ENCODE measurements at regions not wholly inside any gene's neighbourhood (a gene's known extent, or its start where the extent isn't known, plus 50 kb on each side); places are given as distances from the start of the nearest gene placed in this dataset.

DNA sequence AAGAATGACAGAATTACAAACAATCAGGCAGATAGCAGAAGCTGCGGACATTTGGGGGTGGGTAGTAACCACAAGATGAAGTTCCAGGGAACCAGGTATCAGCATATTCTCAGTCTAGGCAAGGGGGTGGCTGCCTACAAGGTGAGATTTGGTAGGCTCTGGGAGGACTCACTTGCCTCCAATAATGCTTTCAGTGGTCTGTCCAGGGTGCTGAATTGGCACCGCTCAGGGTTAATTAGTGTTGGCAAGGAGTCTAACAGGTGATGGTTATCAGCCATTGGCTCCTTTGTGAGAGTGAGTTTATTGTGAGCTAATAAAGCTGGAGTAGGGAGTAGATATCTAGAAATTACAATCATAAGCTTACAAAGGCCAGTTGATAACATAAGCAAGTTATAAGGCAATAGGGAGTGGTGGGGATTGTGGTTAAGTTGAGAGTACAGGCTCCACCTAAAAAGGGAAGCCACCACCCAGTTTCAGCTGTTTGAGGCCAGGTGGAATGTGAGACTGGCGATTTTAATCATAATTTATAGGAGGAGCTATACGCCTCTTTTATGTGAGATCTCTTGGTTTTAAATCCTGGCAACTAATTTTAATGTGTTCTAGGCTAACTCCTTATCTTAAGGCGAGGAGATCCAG lies 320.5 kb downstream of the MIAT start:
- DNase-seq, result no peak

DNA sequence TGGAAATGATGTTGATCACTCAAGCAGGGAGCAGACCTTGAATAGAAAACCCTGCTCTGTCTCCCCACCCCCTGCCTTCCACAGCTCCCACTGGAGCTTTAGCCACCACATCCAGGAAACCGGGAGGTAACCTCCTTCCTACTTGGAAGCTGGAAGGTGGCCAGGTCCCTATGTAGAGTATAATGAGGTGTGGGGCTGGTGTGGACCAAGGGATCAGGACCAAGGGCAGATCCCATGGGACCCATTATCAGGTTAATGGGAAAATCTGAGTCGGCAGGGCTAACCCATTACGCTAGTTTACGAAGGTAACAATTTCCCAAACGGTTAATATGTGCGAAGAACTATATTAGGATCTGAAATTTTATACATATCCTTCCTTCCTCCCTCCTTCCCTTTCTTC lies 321.9 kb downstream of the MIAT start:
- DNase-seq, result no peak

DNA sequence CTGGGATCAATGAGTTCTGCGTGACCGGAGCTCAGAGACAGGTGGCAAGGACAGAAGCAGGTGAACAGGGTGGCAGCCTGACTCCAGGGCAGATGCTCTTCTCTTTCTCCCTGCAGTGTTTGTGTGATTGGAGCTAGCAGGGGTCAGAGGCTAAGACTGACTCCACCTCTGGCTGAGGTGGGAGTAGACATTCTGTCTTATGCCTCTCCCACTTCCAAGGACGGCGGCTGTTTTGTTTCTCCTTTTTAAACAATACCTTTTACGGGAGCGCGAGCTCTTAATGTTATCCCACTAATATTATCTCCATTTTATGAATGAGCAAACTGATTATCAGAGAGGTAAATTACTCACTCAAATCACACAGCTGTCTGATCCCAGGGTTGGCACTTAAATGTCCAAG lies 323.7 kb downstream of the MIAT start:
- DNase-seq, result no peak

DNA sequence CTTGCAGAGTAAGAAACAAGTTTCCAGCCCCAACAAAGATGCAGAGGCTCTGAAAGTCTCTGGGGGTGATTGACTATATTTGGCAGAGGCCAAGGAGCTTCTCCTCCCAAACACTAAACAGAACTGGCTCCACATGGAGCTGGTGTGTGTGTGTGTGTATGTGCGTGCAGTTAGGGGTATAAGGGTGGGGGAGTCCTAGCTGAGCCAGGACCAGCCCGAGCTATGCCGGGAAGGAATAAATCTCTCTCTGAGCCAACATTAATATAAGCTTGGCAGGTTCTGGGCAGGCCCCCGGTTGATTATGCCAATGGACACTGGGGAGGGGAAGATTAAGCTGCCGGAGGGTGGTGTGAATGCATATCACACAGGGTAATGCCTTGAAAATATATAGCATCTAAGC lies 324.2 kb downstream of the MIAT start:
- no peak for DNase-seq

DNA sequence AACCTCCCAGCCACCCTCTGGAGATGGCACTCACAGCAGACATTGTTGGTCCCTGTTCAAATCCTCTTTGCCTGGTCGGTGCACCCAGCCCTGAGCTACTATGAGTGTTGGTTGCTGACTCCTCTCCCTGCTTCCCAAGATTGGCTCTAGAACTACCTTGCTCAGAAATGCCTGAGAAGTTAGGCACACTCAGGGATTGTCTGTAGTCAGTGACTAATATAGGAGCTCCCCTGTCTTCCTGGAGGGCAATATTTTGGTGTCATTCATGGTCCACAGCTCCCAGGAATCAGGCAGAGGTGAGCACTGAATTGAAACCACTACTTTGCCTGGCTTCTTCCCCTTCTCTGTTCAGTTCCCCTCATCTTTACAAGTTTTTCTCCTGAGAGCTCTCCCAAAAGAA lies 325.9 kb downstream of the MIAT start:
- DNase-seq, result no peak

DNA sequence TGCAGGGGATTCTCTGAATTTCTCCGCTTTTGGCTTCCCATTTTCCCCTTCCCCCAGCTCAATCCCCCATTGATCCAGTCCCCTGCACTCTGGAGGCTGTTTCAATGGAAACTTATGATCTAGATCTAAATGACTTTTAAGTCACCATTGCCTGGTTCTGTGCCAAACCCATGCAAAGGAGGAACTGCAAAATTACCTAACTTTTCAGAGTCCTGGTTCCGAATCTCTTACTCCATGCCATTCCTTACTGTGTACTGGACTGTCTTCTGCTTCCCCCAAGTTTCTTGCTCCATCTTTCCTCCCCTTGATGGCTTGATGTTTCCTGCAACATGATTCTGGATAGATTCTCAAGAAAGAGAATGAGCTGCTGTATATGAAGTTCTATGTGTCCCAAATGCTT lies 327.8 kb downstream of the MIAT start:
- DNase-seq, result no peak

DNA sequence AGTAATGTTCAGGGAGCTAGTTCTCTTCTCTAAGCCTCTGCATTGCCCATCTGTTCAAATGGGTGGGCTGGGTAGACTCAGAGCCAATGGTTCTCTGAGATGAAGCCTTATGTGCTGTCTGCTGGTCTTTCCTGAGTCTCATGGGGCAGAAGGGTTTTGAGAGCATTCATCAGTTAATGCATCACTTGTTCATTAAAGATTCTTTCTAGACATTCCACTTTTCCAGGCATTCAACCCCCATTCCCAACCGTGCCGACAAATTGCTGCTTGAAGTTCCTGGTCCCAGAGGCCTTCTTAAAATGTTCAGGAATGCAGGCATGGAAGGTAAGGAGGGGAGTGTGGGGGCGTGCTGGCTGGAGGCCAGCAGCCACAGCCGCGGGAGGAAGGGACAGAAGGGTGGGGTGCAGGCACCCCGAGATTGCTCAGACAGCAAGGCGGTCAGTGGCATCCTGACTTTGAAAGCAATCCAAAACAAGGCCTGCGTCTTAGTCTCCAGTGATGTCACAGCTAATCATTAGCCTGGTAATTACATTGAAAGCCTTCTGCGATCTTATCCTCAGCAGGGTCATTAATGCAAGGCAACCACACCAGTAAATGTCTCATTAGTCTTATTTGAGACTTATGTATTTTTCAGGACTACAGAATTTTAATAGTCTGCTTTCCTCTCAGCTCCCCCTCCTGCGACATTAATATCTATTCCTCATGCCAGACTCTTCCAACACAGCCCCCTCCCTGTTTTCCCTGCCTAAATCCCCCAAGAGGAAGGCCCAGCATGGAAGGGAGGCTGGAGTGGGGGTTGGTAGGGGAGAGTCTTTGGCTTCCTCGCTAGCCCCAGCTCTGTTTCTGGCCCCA lies 328.8 kb downstream of the MIAT start:
- no peak for DNase-seq

DNA sequence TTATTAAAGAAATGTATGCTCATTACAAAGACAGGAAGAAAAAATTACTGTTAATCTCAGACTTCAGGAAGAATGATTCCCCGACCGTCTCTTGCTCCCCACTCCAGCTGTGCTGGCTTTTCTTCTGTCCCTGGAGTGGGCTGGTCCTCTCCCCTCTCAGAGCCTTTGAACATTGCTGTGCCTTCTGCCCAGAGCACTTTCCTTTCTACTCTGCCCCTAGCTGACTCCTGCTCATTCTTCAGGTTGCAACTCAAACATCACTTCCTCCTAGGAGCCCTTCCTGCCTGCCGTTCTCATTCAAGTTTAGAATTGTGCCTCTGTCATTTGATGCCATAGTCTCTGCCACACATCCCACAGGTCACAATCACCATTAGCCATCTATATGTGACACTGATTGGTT lies 329.5 kb downstream of the MIAT start:
- no peak for DNase-seq

DNA sequence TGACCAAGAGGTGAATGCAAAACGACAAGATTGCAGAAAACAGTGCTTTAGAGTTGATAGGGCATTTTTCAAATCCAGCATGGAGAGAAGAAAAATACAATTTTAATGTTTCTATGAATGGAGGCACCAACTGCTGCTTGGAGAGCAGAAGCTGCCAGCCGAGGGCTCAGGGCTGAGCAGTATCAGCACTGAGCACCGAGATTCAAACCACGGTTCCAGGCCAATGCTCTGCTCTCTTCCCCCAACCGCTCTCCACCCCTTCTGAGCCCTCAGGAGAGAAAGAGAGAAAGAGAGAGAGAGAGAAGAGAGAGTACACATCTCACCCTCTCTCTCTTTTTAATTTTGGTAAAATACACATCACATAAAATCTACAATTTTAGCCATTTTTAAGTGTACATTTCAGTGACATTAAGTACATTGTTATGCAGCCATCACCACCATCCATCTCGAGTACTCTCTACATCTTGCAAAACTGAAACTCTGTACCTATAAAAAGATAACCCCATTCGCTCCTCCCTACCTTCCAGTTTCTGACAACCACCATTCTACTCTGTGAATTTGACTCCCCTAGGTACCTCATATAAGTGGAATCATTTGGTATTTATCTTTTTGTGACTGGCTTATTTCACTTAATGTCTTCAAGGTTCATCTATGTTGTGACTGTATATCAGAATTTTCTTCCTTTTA lies 333.3 kb downstream of the MIAT start:
- no peak for DNase-seq

DNA sequence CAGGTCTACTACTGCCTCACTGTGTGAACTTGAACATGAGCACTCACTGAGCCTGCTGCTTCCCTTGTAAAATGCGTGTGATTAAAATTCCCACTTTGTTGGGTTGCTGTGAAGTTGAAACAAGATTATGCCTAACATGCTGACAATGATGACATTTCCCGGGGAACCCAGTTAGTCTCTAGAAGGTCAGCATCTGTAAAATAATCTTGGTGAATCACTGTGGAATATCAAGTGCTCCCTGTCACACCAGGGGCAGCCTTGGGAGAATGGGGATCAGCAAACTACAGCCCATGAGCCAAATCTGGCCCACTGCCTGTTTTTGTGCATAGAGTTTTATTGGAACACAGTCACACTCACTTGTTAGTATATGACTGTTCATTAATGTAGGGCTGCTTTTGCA lies 335.2 kb downstream of the MIAT start:
- DNase-seq, result no peak

DNA sequence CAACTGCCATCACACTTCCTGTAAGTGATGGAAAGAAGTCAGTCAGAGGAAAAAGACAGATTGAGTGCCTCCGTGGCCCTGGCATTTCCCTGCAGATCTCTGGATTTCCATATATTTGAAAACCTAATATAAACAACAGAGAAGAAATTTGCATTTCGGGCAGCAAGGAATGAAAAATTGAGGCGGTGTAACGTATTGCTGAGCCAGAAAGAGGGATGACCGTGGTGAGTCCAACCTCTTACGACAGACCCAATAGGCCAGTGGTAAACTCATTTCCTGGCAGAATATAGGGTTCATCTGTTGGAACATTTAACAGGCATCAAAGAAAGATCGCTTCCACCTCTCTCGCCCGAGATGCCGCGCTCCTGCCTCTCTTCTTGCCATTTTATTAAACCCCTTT lies 336.5 kb downstream of the MIAT start:
- no peak for DNase-seq

DNA sequence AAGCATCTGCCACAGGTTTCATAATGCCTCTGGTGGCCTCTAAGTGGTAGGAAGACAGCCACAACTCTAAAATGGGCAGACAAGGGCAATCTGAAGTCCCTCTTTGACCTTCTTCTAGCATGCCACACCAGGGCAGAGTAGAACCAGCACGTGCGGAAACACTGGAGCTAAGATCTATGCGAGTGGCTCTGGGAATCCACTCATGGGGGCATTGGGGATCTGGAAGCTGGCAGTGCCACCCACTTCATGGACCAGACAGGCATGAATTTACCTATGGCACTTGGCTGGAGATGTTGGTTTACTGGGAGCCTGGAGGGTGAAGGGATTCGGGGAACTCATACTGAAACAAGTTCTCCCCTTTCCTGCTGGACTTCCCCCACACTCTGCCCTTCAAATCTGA lies 337.4 kb downstream of the MIAT start:
- DNase-seq, result no peak

DNA sequence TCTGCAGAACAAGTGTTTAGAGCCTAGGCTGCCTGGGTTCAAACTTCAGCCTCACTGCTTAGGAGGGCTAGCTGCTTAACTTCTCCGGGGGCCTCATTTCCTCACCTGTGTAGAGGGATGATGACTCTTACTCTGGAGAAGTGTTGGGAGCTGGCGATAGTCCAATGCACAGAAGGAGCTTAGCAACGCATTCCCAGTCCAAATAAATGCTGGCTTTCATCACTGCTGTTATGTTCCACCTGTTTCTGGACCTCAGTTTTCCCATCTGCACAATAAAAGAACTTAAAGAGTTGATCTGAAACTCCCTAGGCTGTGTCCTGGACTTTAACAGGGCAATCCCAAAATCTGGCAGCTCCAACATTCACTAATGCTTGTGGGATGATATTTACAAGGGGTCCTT lies 337.8 kb downstream of the MIAT start:
- DNase-seq, result no peak

DNA sequence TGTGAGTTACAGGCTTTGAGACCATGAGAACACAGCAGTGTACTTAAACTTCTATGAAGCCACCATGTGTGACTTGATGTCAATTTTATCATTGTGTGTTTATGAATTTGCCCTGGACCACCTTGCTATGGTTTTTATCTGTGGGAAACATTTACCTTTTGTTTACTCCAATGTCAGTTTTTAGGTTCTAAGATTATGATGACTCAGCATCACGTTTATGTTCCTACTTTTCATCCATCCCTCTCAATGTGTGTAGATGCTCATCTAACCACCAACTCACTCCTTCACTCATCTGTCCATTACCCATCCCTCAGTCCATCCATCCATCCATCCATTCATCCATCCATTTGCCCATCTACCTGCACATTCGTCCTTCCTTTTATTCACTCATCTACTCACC lies 338.8 kb downstream of the MIAT start:
- no peak for DNase-seq

DNA sequence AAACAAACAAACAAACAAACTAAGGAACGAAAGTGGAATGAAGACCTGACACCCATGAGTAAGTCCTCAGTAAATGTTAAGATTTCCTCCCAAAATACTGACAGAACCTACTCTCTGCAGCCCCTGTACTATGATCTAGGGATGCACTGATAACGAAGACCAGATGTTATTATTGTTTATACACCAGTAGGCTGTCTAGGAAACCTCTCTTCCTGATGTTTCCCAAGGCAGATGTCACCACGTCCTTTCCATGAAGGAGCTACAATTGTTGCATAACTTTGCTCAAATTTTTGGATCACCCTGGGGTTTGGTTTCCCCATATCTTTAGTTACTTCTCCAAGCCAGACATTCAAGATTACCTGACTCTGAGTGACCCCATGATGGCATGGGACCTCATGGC lies 340.7 kb downstream of the MIAT start:
- no peak for DNase-seq

DNA sequence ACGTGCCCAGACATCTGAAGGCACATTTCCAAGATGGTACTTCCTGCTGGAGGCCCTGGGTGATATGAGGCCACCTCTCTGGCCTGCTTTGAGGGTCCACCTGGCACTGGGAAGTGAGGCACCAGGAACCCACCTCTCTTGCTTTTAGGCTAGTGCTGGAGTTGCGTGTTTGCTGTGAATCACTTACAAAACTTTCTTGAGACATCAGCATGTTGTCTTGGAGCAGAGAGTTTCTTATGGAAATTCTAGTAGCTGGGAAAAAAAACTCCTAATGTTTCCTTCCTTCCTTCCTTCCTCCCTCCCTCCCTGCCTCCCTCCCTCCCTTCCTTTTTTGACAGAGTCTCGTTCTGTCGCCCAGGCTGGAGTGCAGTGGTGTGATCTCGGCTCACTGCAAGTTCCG lies 341.3 kb downstream of the MIAT start:
- DNase-seq, result no peak

DNA sequence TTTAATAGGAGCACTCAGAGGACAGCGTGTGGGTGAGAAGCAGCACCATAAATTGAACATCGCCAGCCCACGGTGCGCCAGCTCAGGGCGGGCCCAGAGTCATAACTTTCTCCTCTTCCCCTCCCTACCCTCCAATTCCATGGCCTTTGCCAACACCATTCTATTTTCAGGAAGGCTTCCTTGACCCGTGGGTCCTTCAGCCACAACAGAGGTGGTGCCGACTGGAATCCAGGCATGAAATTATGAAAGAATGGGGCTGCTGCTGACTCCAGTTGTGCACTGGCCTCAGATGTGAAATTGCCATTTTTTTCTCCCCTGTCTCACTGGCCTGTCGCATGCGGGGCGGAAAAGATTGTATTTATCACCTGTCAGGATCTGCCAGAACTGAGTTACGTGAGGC lies 345.9 kb downstream of the MIAT start:
- no peak for DNase-seq

DNA sequence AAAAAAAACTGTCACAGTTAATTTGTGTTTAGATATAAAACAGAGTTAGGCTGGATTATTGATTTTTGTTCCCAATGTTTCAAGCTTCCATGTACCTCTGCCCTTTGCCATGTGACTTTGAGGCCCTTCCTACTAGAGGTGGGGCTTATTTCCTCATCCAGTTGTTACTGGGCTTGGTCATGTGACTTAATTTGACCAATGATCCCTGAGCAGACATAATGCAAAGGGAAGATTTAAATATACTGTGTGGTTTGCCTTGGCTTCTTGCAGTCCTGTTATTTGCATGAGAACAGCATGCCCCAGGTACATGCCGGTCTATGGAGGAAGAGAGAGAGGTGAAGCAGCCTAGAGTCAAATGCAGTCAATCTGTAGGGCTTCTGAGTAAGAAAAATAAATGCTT lies 347.0 kb downstream of the MIAT start:
- no peak for DNase-seq

DNA sequence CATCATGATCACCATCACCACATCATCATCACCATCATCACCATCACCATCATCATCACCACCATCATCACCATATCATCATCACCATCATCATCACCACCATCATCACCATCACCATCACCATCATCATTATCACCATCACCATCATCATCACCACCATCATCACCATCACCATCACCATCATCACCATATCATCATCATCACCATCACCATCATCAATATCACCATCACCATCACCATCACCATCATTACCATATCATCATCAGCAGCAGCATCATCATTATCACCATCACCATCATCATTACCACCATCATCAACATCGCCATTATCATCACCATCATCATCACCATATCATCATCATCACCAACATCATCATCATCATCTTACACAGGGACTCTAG lies 351.1 kb downstream of the MIAT start:
- DNase-seq, result no peak

DNA sequence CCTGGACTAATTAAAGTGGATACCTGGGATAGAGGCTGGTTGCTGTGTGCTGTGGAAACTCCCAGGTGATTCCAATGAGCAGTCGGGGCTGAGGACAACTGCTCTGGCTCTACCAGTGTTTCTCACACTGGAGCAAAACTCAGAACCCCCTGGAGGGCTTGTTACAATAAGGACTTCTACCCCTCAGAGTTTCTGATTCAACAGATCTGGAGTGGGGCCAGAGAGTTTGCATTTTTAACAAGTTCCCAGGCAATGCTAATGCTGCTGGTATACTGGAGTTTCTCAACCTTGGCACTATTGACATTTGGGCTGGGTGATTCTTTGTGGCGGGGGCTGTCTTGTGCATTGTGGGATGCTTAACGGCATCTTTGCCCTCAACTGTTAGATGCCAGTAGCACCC lies 353.7 kb downstream of the MIAT start:
- no peak for DNase-seq

DNA sequence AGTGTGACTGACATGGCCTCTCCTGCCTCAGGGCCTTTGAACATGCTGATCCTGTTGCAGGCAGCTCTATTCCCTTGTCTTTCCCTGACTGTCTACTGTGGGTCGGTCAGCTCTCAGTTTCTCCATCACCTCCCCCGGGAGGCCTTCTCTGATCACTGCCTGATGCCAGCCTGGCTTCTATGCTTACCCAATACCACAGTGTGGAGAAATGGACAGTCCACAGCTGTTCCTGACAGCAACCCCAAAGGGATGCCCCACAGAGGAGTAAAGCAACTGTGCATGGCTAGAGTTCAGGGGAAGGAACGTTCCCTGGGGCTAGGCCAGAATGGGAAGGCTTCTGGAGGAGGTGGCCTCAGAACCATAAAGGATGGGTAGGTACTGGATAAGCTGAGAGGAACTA lies 354.3 kb downstream of the MIAT start:
- DNase-seq, result no peak

DNA sequence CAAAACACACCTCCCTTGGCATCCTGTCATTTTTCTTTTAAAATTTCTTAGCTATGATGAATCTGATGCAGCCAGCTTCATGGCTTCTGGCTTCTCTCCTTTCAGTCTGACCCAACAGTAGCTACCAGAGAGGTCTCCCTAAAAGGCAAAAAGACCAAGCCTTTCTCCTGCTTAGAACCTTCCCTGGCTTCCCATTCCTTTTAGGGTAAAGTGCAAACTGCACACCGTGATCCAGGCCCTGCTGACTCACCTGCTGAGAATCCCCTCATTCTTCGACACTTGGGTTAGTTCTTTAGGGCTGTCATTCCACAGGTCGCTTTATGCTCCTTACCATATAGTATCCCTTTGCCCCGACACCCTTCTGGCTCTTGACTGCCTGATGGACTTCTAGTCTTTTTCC lies 362.4 kb downstream of the MIAT start:
- no peak for DNase-seq

DNA sequence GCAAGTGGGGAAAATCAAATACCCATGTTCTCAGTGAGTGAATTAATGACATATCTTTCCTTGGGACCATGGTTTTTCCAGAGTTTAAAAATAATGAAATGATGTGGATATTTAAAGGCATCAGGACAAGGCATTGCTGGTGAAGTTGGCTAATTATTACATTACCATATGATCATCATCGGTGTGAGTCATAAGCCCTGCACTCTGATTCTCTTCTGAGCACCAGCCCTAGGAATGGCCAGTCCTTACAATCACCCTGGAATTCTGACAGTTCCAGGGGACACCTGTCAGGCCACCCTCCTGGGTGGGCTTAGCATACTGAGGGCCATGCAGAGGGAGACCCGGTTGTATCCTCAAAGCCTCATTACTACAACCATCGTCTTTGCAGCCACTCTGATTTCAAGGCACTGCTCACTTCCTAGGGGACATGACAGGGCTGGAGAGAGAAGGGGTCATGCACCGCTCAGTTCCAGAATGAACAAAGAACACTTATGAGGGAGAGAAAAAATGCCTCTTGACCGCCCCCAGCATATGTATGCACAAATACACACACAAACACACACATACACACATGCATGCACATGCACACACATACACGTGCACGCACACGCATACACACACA lies 365.0 kb downstream of the MIAT start:
- no peak for DNase-seq

DNA sequence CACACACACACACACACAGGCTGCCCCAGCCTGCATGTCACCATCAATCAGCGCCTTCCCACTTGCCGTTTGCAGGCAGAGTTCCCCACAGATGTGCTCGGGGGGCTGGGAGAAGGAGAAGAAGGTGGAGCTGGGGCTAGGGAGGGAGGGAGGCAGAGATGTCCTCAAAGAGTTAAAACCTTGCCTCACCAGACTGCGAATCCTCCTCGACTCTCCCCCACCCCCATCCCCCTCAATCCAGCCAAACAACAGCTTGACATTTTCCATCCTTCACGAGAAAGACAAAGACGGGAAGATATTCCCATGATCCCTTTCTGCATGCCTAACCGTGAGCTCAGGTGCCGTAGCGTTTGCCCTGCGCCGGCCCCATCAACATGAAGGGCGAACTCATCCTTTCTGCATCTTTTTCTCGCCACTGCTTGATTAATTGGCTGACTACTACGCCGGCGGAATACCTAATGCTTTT lies 365.5 kb downstream of the MIAT start:
- no peak for DNase-seq

All from activated CD4-positive, alpha-beta T cell treated with anti-CD3 and anti-CD28 coated beads for 4 hours (primary cell).